Stimulated activated CD8-positive, alpha-beta memory T cell treated with anti-CD3 and anti-CD28 coated beads, Interleukin-15, amount 100 ng/mL, for 4 hours (primary cell): ENCODE measurements at regions not wholly inside any gene's neighbourhood (a gene's known extent, or its start where the extent isn't known, plus 50 kb on each side); places are given as distances from the start of the nearest gene placed in this dataset.
"Not testable (repeated sequence)": the region's sequence is repeated elsewhere in the genome, so short reads cannot be mapped to it uniquely, and the experiment has no call there.

Experiments used
- DNase-seq, 2 donors: peaks; one replicate each; pipeline ENCODE4 v3.0.0-alpha.2; 2020; ENCODE audit warnings: low read depth in 2 of 2

DNA sequence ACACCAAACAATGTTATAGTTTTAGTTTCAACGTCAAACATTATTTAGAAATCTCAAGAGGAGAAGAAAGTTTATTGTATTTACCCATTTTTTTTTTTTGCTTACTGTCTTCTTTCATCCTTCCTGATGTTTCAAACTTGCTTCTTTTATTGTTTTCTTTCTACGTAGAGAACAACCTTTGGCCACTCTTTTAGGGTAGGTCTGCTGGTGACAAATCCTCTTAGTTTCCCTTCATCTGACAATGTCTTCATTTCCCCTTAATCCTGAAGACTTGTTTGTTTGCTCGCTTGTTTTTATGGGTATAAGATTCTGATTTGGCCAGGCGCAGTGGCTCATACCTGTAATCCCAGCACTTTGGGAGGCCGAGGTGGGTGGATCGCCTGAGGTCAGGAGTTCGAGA lies 89.1 kb downstream of the RHOU start:
- no peak for DNase-seq

DNA sequence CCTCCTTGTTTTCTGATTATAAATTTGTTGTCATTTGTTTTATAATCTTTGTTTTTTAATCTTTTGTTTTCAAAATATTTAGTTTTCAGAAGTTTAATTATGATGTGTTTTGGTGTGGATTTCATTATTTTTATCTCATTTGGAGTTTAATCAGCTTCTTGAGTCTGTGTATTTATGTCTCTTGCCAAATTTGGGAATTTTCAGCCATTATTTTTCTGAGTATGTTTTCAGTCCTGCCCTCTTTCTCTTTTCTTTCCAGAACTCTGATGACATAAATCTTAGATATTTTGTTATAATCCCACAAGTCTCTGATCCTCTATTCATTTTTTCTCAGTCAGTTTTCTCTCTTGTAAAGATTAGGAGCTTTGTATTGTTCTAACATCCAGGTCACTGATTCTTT lies 89.8 kb downstream of the RHOU start:
- no peak for DNase-seq

DNA sequence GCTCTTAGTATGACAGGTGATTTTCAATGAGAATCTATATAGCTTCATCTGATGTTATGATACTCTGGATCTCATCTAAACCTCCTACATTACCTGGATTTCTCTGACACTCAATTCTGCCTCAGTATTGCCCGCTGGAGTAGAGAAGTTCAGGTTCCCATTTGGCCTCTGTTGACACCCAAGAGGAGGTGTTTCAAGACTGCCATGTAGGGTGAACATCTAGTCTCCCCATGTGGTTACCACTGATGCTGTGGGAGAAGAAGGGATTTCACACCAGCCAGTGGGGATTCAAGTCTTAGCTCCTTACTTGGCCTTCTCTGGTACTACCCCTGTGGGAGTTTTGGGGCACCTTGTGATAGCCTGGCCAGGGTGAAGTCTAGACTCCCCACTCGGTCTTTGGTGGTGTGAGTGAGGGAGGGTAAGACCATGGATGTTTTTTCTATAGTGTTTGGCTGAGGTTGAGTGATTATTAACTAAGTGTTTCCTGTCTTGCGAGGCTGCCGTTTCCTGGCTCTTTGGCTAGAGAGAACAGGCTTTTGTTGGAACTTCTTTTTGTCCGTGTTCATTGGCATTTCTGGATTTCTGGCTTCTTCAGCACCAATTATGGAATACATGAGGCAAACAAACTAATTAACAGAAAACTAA lies 90.7 kb downstream of the RHOU start:
- no peak for DNase-seq

DNA sequence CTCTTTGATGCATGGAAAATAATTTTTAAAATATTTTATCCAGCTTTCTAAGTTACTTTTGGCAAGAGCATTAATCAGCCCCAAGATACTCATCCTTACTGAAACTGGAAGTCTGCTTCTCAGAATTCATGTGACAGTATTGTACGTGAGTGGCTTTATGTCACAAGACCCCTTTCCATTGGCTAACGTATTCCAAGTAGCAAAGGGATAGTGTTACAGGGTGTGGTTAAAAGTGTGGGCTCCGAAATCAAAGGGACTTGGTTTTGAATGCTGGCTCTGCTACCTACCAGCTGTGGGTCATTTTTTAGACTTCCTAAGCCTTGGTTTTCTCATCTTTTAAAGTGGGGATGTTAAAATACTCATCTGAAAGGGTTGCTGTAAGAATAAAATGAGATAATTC lies 91.7 kb downstream of the RHOU start:
- DNase-seq, result no peak

DNA sequence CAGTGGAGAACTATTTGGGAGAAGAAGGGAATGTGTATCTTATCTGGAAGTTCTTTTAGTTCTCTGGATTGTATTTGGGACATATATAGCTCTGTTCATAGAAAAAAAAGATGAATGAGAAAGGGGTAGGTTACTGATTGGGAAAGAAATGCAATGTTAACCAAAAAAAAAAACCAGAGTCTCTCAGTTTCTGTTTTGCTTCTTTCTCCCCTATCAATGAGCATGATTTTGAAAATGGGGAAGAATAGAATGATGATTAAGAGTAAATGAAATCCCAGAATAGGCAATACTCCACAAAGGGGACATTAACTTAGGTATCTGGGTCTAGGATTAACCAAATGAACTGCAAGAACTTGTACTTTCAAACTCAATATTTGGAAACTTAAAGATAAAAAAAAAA lies 92.9 kb downstream of the RHOU start:
- no peak for DNase-seq

DNA sequence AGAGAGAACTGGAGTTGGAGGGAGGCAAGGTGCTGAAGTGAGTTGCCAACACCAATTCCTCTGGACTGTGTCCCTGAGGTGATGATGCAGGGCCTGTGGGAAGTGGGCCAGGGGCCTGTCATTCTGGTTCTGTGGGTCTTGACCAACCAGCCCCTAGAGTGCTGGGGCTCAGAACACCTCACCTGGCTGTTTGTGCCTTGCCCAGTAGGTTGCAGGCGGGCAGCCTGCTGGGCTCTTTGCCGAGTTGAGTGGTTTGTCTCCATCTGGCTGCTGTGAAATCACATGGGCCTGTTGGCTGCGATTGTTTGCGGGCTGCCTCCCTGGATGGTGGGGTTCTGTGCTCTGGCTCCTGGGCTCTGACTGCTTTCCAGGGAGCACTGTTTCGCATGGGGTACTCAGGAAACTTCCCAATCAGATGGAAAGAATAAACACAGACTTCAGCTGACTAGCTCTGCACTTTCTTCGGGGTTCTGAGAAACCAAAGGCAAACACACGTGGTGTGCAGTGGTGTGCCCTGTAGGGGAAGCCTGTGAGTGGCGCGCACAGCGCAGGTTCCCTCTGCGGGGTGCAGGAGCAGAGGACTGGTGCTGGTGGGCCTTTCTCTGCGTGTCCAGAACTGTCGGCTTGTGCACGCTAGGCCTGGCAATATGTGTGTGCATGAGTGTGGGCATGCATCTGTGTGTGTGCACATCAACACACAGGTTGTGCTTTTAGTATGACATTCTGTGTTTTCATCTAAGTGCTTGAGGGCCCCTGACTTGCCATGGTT lies 95.1 kb downstream of the RHOU start:
- no peak for DNase-seq

DNA sequence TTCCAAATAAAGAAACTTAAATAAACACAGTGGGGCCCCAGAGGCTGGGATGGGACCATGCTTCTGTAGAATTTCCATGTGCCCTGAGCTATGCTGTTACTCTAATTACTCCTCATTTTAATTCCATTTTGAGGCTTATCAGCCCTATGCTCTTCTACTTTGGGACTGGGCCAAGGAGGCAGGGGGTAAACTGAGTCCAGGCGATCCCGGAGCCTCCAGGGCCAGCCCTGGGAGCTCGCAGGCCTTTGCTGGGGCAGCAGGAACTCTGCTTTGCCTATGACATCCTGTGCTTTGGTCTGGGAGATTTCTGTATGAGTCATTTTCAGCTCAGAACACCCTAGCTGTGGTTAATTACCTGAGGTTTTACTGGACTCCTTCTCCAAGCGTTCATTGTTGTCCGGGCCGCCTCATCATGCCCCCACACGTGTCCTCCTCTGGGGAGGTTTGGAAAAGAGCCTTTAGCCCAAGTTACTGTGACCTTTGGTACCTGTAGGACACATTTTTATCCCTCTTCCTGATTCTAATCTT lies 95.7 kb downstream of the RHOU start:
- DNase-seq, result no peak

DNA sequence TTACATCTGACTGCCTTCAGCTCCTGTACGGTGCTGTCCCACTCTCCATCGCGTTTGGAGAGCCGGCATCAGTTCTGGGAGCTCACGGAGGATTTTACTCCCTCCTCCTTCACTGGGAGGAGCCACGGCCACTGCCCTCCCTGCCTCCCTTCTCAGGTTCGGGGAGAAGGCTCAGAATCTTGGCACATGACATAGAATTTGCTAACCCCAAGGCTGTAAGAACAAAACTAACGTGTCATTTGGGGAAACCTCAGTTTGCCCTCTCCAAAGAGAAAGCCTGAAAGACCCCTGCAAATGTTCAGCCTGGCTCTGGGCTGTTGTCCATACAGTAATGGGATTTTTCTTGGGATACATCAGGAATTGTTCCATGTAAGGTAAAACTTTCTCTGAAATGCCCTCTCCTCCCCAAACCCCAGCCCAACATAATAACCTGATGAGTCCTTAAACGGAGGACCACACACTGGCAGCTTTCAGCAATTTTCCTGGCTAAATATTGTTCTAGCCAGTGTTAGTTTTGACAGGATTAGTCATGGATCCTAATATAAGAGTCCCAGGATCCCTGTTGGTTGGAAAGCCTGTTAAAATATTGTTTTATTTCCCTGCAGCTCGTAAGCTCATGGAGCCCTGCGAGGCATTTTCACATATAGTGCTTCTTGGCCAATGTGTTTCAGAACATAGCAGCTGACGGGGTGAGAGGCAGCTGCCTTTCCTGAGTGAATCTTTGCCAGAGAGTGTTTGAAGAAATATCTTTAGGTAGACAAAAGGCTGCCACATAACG lies 98.8 kb downstream of the RHOU start:
- DNase-seq, result no peak

DNA sequence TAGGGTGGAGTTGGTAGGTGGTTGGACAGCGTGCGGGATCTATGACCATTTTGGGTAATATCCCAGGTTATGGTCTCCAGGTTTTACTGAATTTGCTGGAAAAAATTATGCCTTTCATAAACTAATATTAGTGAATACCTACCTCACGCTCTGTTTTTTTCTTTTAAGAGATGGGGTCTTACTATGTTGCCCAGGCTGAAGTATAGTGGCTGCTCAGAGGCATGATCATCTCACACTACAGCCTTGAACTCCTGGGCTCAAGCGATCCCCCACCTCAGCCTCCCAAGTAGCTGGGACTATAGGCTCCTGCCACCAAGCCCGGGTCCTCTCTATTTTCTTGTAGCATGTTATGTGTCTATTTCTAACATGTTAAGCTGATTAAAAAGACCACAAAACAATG lies 100.2 kb downstream of the RHOU start:
- no peak for DNase-seq

DNA sequence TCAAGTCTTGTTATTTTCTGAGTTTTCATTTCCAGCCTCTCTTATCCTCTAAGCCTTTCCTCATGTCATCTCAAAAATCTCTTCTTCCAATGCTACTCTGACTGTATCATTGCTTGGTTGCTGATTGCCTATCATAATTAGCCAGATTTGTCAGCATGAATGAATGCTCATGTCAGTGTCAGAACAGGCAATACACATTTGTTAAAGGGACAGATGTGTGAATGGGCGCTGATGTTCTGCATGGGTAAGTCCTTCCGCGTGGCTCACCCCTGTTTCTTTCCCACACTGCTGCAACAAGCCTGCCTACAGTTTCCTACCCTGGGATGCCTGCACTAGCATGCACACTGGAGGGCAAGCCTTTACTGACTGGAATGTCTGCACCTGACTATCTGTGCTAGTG lies 100.6 kb downstream of the RHOU start:
- DNase-seq, result no peak

DNA sequence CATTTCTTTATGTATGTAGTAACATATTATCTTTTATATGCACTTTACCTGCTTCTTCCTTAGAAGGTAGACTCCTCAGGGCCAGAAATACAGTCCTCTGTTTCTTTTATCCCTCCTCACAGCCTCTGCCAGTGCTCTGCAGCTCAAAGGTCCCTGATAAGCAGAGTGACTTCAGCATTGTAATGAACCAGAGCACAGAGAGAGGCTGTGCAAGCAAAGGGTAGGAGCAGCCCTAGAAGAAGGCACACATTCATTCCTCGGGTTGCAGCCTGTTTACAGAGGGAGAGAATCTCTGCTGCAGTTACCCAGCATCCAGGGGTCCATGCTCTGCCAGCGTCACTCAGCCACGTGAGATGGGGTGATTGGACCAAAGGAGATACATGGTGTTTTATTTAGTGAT lies 101.1 kb downstream of the RHOU start:
- no peak for DNase-seq

DNA sequence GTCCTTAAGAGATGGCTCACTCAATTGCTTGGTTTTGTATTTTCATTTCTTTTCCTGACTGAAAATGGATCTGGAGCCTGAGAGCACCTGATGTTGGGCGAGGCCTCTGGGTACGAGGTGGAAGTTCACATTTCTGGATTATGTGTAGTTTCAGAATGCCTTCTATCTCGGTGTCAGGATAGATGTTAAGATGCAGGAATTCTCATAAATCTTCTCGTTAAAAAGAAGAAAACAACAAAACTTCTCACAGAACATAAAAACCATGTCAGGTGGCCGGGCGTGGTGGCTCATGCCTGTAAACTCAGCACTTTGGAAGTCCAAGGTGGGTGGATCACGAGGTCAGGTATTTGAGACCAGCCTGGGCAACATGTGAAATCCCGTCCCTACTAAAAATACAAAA lies 101.8 kb downstream of the RHOU start:
- no peak for DNase-seq

DNA sequence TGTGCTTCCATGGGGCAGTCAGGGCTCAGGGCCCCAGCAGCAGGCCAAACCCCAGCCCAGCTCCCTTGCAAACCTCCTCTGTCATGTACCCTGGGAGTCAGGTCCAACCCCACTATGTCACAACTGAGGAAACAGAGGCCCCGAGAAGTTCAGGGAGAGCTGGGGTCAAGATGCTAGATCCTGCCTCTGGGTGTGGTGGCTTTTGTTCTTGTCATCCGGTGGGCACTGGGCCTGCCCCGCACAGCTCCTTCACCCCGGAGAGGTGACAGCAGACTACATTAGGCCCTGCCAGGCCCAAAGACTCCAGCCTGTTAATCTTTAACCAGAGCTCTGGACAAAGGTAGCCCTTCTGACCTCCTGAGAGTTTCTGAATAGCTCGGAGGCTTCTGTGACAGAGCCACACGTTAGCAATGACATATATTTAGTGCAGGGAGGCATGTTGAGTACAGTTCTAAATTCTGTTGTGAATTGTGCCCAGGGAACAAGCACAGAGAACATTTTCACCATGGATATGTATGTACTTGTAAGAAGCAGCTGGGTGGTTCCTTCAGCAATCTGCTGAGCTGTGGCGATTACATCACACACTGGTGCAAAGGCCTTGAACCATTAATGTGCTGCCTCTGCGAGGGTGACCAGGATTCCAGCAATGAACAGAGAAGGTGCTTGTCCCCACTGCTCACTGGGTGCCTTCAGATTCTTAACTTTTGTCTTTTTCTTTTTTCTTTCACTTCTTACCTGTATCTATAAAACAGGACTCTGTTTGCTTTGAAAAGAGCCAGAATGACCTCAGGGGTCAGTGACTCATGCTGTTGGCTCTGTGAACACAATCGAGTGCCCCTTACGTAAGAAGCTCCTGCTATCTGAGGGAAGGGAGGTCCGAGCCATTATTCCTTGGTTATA lies 102.8 kb downstream of the RHOU start:
- DNase-seq, result no peak

DNA sequence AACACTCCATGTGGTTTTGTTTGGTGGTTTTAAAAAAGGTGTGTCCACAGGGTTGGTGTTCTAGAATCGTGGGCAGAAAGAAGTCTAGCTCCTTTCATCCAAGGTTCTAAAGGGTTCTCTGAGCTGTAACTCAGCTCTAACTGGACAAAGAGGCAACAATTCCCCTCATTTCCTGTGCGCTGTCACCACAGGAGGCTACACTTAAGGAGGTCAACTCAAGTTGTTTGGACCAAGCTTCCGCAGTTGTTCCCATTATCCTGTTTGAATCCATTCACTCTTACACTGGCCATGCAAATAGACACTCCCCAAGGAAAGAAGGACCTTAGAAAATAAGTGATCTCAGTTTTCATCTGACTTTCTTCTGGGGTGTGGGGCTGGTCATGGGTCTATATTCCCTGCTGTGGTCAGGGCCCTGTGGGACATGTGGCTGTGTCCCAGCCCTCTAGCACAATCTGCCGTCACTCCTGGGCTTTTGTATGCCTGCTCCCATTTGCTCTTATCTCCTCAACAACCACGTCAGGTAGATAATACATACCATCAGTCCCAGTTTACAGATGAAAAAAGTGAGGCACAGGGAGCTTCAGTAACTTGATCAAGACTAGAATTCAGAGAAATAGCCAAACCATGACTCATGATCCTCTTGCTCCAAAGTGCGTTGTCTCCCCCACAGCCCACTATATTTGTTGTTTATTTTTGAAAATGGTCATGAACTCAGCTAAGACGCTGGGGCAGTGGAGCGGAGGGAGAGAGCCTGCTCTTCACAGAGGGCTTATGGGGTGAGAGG lies 103.6 kb downstream of the RHOU start:
- DNase-seq, result no peak

DNA sequence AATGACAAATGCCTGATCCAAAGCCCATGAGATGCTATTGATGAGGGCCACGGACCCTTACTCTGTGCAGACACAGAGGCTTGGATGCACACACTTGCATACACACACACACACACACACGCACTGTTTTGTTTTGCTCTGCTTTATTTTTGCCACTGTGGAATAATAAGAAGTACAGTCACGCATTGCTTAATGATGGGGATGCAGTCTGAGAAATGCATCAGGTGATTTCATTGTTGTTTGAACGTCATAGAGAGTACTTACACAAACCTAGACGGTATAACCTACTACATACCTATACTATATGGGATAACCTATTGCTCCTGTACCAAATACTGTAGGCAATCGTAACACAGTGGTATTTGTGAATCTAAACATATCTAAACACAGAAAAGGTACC lies 104.4 kb downstream of the RHOU start:
- DNase-seq, result no peak

DNA sequence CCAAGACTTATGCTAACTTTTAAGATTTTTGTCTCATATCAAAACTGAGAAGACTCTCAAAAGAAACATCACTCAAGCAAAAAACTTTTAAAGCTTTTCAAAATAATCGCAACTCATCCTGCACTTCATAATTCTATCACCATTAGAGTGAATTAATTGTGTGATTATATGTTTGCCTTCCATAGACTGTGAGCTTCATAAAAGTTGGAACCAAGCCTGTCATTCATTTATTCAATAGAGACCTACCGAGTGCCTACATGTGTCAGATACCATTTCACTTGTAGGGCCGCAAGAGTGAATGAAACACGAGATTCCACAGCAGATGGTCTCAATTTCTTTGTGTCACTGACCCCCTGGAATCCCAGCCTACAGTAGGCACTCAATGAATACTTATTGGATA lies 106.4 kb downstream of the RHOU start:
- no peak for DNase-seq

DNA sequence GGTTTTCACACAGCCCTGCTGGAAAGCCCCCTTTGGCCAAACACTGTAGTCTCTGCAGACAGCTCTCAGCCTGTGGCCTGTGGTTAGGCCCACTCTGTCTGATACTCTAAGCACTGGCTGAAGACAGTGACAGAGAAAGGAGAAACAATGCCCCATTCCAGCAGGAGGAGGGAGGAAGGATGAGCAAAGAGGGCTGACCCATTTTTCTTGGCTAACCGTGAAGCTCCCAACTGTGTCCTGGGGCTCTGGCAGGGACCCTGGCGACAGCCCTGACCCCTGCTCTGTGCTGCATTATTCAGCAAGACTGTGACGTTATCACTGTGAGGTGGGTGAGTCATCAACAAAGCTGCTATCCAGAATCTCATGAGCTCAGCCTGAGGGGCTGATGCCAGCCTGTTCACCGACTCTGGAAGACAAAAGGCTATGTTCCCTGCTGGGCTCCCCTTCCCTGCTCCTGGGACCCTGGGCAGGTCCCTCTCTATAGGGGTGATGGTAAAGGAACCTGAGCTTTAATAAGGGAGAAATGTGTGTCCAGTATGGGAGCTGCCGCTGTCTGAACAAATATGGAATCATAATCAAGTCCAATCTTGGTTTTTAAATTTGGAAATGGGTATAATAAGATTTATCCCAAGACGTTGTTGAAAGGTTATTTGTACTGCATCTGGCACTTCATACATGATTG lies 107.0 kb downstream of the RHOU start:
- DNase-seq, result no peak

DNA sequence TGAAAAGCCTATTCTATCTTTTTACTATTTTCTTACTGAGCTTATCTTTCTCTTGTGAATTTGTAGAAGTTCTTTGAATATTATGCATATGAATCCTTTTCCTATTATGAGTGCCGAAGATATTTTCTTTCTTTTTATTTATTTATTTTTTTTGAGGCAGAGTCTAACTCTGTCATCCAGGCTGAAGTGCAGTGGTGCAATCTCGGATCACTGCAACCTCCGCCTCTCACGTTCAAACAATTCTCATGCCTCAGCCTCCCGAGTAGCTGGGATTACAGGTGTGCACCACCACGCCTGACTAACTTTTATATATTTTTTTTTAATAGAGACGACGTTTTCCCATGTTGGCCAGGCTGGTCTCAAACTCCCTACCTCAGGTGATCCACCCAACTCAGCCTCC lies 109.8 kb downstream of the RHOU start:
- no peak for DNase-seq

DNA sequence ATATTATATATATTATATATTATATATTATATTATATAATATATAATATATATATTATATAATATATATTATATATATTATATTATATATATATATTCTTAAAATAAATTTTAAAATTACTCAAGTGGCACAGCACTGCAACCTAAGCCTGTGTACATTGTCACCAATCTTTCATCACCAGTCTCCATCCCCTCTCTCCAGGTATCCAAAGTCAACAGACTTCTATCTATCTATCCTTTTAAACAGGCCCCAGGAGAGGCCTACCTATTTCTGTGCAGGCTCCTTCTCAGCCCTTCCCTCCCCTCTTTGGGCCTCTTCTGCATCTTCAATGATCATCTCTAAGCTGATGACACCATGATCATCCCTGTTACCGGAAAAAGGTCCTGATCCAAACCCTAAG lies 111.7 kb downstream of the RHOU start:
- no peak for DNase-seq

DNA sequence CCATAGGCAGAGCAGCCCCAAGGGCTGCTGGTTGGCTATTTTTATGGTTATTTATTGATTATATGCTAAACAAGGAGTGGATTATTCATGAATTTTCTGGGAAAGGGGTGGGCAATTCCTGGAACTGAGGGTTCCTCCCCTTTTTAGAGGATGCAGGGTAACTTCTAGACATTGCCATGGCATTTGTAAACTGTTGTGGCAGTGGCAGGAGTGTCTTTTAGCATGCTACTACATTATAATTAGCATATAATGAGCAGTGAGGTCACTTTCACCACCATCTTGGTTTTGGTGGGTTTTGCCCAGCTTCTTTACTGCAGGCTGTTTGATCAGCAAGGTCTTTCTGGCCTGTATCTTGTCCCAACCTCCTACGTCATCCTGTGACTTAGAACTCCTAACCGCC lies 112.2 kb downstream of the RHOU start:
- not testable (repeated sequence) for DNase-seq
